Spleen (tissue), 11 donors: ENCODE measurements at regions not wholly inside any gene's neighbourhood (a gene's known extent, or its start where the extent isn't known, plus 50 kb on each side); places are given as distances from the start of the nearest gene placed in this dataset.

Experiments
- DNase-seq: peaks from one replicate; pipeline ENCODE4 v3.0.0-alpha.2; 2020
- H3K27ac ChIP-seq, 8 donors: fragments of 200-600 bp; sonication (generic) in 7 of 8; 1 replicate in 4 of 8; 2 replicates in 4 of 8; pipeline versions ENCODE4 v1.5.0 to v1.8.0; 2016 to 2021; ENCODE audit warnings: inconsistent platforms in 4 of 8, mild to moderate bottlenecking in 4 of 8, moderate library complexity in 1 of 8
- H3K27me3 ChIP-seq, 7 donors: fragments of 200-600 bp; sonication (generic) in 6 of 7; replicated peaks in 1 of 7; 1 replicate in 4 of 7; 2 replicates in 3 of 7; pipeline versions ENCODE4 v1.5.0 to v1.8.0; 2016 to 2021; ENCODE audit warnings: inconsistent platforms in 3 of 7, mild to moderate bottlenecking in 1 of 7
- H3K36me3 ChIP-seq, 6 donors: fragments of 200-600 bp; sonication (generic) in 5 of 6; 1 replicate in 4 of 6; 2 replicates in 2 of 6; pipeline versions ENCODE4 v1.5.0 to v1.8.0; 2016 to 2021; ENCODE audit warnings: inconsistent platforms in 2 of 6
- H3K4me1 ChIP-seq, 6 donors: fragments of 200-600 bp; sonication (generic) in 5 of 6; 1 replicate in 3 of 6; 2 replicates in 3 of 6; pipeline versions ENCODE4 v1.5.0 to v1.8.0; 2016 to 2021; ENCODE audit warnings: inconsistent platforms in 3 of 6
- H3K4me3 ChIP-seq, 8 donors: fragments of 200-600 bp; sonication (generic) in 7 of 8; 1 replicate in 4 of 8; 2 replicates in 4 of 8; pipeline versions ENCODE4 v1.5.0 to v1.8.0; 2016 to 2021; ENCODE audit warnings: inconsistent platforms in 4 of 8, mild to moderate bottlenecking in 4 of 8, moderate library complexity in 2 of 8
- H3K9me3 ChIP-seq, 8 donors: fragments of 200-600 bp; sonication (generic) in 7 of 8; 1 replicate in 4 of 8; 2 replicates in 4 of 8; pipeline versions ENCODE4 v1.5.0 to v1.8.0; 2016 to 2021; ENCODE audit warnings: inconsistent platforms in 4 of 8
- POLR2A ChIP-seq, 3 donors: fragments of 450-650 bp; IDR thresholded peaks; one replicate each; pipeline ENCODE4 v1.5.1; 2017; ENCODE audit warnings: antibody characterized with exemption in 3 of 3, mild to moderate bottlenecking in 1 of 3
- POLR2AphosphoS5 ChIP-seq, 3 donors: sonication (generic); formaldehyde crosslinking; IDR thresholded peaks; one replicate each; pipeline ENCODE4 v1.5.1; 2017; ENCODE audit warnings: antibody characterized with exemption in 3 of 3
- WGBS, 5 donors: extraction: QIAGEN DNeasy Blood & Tissue Kit in 3 of 5; methylation state at CpG; one replicate each; pipeline versions ENCODE4 v1.1.5 to v1.1.7; 2013 to 2018; 5-methylcytosine and 5-hydroxymethylcytosine counted together
- intact Hi-C: fragments of 100-400 bp; cut with DNase I; formaldehyde crosslinking; loops from one replicate; pipeline ENCODE4 v1.15.0; 2023; ENCODE audit warnings: low total_unique reads
- TF ChIP-seq, protein P1 (sequence below), 11 experiments: fragments of 200-600 bp in 7 of 11; fragments of 450-650 bp in 4 of 11; sonication (generic) in 4 of 11; IDR thresholded peaks in 8 of 11; conservative IDR thresholded peaks in 3 of 11; 1 replicate in 7 of 11; 2 replicates in 4 of 11; pipeline versions ENCODE4 v1.4.0 to v1.8.0; 2016 to 2021; ENCODE audit warnings: antibody characterized with exemption in 11 of 11, inconsistent platforms in 4 of 11, mild to moderate bottlenecking in 1 of 11
- donor health status: healthy with polysubstance abuse.
- donor health status: DM: no; HTN: no; CAD: no; lungs with moderate emphysema.
- donor health status: DM: no; HTN: no; CAD: no.
- donor health status: Bipolar disorder and iron deficiency.
- donor health status: healthy.
- donor health status: DM: no; HTN: no; CAD: no.
- donor health status: DM: yes; HTN: yes; CAD: no.

DNA sequence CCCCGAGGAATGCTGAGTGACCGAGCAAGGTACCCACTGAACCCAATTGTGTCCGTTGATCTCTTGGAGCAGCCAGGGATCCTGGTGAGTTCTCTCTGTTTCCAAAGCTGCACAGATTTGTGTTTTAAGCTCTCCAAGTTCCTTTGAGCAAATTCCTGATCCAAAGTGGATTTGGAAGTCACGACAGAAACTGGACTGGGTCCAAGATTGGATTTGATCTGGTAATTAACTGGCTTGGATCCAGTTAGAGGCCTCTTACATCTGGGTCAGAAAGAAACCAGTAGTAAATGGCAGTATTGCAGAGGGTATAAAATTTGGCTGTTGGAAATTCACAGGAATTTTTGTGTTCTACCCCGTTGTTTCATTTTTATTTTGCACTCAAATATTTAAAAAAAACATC is 119.5 kb downstream of the PMP22 start:
- Histone ChIP-seq H3K4me1 (no peaks in the 10 kb centered on the region), H3K9me3 (no peaks in the 10 kb centered on the region), H3K4me3 (no peak overlapping the region), H3K27me3 (peaks cover 0 to 4% (median 0%) of the 10 kb centered on the region in 7 donors), H3K27ac (no peak overlapping the region), H3K36me3 (no peaks in the 10 kb centered on the region)
- TF ChIP-seq POLR2AphosphoS5 (IDR thresholded peaks at IDR 0.05) (no peak), POLR2A (IDR thresholded peaks at IDR 0.05) (no peak)
- TF ChIP-seq, protein P1, sequence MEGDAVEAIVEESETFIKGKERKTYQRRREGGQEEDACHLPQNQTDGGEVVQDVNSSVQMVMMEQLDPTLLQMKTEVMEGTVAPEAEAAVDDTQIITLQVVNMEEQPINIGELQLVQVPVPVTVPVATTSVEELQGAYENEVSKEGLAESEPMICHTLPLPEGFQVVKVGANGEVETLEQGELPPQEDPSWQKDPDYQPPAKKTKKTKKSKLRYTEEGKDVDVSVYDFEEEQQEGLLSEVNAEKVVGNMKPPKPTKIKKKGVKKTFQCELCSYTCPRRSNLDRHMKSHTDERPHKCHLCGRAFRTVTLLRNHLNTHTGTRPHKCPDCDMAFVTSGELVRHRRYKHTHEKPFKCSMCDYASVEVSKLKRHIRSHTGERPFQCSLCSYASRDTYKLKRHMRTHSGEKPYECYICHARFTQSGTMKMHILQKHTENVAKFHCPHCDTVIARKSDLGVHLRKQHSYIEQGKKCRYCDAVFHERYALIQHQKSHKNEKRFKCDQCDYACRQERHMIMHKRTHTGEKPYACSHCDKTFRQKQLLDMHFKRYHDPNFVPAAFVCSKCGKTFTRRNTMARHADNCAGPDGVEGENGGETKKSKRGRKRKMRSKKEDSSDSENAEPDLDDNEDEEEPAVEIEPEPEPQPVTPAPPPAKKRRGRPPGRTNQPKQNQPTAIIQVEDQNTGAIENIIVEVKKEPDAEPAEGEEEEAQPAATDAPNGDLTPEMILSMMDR (IDR thresholded peaks at IDR 0.05 in 8 of 11, conservative IDR thresholded peaks at IDR 0.05 in 3 of 11), result no peak
- WGBS, 5 donors, result 75 to 85% (median 83%) methylated on average over 5 of the region's 5 CpGs
- intact Hi-C loops, result no loop called here
- DNase-seq, result no peak

- H3K4me3 ChIP-seq, result no peak overlapping the region
- H3K36me3 ChIP-seq, result no peaks in the 10 kb centered on the region
- H3K27ac ChIP-seq, result no peak overlapping the region
- no peaks in the 10 kb centered on the region for H3K4me1 ChIP-seq
- H3K9me3 ChIP-seq, result no peaks in the 10 kb centered on the region
- intact Hi-C loops, result no loop called here
- no peak for TF ChIP-seq POLR2AphosphoS5 (IDR thresholded peaks at IDR 0.05)
- TF ChIP-seq, protein P1 (IDR thresholded peaks at IDR 0.05 in 8 of 11, conservative IDR thresholded peaks at IDR 0.05 in 3 of 11), result no peak
- no peak for TF ChIP-seq POLR2A (IDR thresholded peaks at IDR 0.05)
- H3K27me3 ChIP-seq, result peaks cover 0 to 4% (median 0%) of the 10 kb centered on the region in 7 donors
- WGBS, 5 donors, result 73 to 85% (median 77%) methylated on average over 6 of the region's 6 CpGs
- DNase-seq, result no peak
These were observed 121.6 kb downstream of the PMP22 start for GRCh38 chr17:15143524-15143923.

DNA sequence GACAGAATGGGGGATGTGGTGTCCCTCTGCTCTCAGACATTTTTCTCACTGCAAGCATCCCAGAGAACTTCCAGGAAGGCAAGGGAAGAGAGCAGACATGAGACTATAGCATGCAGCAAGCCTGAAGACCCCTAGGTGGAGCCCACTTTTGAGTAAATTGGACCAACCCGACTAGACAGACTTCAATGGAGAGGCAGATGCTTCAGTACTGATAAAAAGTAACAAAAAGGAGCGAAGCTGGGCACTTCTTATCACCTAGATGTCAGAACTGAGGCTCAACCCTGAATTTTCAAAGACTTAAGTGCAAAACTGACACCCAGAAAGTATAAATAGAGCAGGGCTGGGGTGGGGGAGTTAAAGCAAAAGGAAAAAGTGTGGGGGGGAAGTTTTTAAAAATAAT is 130.8 kb downstream of the PMP22 start:
- Histone ChIP-seq H3K27ac (no peak overlapping the region), H3K27me3 (peaks cover 0 to 10% (median 0%) of the 10 kb centered on the region in 7 donors), H3K4me1 (no peaks in the 10 kb centered on the region), H3K36me3 (no peaks in the 10 kb centered on the region), H3K4me3 (no peak overlapping the region), H3K9me3 (no peaks in the 10 kb centered on the region)
- TF ChIP-seq POLR2AphosphoS5 (IDR thresholded peaks at IDR 0.05), result no peak
- TF ChIP-seq, protein P1 (IDR thresholded peaks at IDR 0.05 in 8 of 11, conservative IDR thresholded peaks at IDR 0.05 in 3 of 11), result no peak
- no peak for DNase-seq
- intact Hi-C loops, result no loop called here
- WGBS, 5 donors, result 62 to 76% (median 69%) methylated on average over 2 of the region's 2 CpGs

- no peaks in the 10 kb centered on the region for H3K9me3 ChIP-seq
- 92 to 98% (median 94%) methylated on average over 4 of the region's 4 CpGs for WGBS, 5 donors
- intact Hi-C loops, result no loop called here
These were observed 131.3 kb downstream of the PMP22 start for GRCh38 chr17:15133826-15134225.

More at GRCh38 chr17:15133826-15134225, 131.3 kb downstream of the PMP22 start:
- no peak for DNase-seq
- H3K4me3 ChIP-seq, result no peak overlapping the region
- H3K36me3 ChIP-seq, result no peaks in the 10 kb centered on the region
- no peaks in the 10 kb centered on the region for H3K4me1 ChIP-seq
- TF ChIP-seq POLR2AphosphoS5 (IDR thresholded peaks at IDR 0.05) (no peak), POLR2A (IDR thresholded peaks at IDR 0.05) (no peak)
- TF ChIP-seq, protein P1 (IDR thresholded peaks at IDR 0.05 in 8 of 11, conservative IDR thresholded peaks at IDR 0.05 in 3 of 11), result no peak
- no peak overlapping the region for H3K27ac ChIP-seq
- H3K27me3 ChIP-seq, result peaks cover 0 to 10% (median 0%) of the 10 kb centered on the region in 7 donors
